ENCODE measurements at regions not wholly inside any gene's neighbourhood (a gene's known extent, or its start where the extent isn't known, plus 50 kb on each side); places are given as distances from the start of the nearest gene placed in this dataset.

- TF ChIP-seq CTCF (IDR thresholded peaks at IDR 0.05) (no peak), POLR2A (IDR thresholded peaks at IDR 0.05) (no peak)
Measured at GRCh38 chr6:95099410-95099809, 477.9 kb upstream of the MANEA start.

All from heart left ventricle (tissue), 13 donors.